ENCODE measurements at regions not wholly inside any gene's neighbourhood (a gene's known extent, or its start where the extent isn't known, plus 50 kb on each side); places are given as distances from the start of the nearest gene placed in this dataset.
"Not testable (repeated sequence)": the region's sequence is repeated elsewhere in the genome, so short reads cannot be mapped to it uniquely, and the experiment has no call there.

DNA sequence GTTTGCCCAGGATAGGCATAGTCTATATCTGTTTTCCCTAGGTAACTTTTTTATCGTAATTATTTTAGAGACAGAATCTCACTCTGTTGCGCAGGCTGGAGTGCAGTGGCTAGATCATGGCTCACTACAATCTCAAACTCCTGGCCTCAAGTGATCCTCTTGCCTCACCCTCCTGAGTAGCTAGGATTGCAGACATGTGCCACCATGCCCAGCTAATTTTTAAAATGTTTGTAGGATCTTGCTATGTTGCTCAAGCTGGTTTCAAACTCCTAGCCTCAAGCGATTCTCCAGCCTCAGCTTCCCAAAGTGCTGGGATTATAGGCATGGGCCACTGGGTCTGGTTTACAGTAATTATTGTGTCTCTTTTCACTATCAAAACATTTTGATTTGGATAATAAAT, 58.6 kb upstream of the SOX13 start:
- H3K9me3 ChIP-seq = no peaks in the 10 kb centered on the region
- no peak overlapping the region for H3K27ac ChIP-seq
- H3K4me3 ChIP-seq = no peak overlapping the region
- H3K27me3 ChIP-seq = no peaks in the 10 kb centered on the region
- H3K36me3 ChIP-seq = no peaks in the 10 kb centered on the region
- ATAC-seq = no peak
- no peak for FAIRE-seq
- intact Hi-C loops (cut with DNase I) = no loop called here
- H3K4me1 ChIP-seq = no peaks in the 10 kb centered on the region
- 96 to 98% methylated on average over 3 of the region's 3 CpGs for WGBS, 2 donors
- no peak for DNase-seq
- no peak for TF ChIP-seq CTCF (IDR thresholded peaks at IDR 0.05)

DNA sequence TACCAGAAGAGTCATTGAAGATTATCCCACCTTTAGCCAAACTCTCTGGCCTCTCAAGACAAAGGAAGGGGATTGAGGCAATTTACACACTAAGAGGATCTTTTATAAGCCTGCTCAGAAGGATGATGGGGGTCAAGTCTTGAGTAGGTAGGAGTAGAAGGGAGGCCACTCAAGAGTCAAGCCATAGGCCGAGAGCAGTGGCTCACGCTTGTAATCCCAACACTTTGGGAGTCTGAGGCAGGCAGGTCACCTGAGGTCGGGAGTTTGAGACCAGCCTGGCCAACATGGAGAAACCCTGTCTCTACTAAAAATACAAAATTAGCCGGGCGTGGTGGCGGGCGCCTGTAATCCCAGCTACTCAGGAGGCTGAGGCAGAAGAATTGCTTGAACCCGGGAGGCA, 58.0 kb upstream of the SOX13 start:
- FAIRE-seq; H3K27me3 ChIP-seq; H3K9me3 ChIP-seq; H3K27ac ChIP-seq; H3K36me3 ChIP-seq; intact Hi-C loops (cut with DNase I); H3K4me3 ChIP-seq; ATAC-seq; H3K4me1 ChIP-seq; DNase-seq: not testable (repeated sequence)
- 89 to 93% methylated on average over 8 of the region's 8 CpGs for WGBS, 2 donors

GRCh38 chr1:204017032-204017431, 55.9 kb upstream of the SOX13 start:
- Histone ChIP-seq H3K27me3 (no peaks in the 10 kb centered on the region), H3K36me3 (no peaks in the 10 kb centered on the region), H3K4me1 (no peaks in the 10 kb centered on the region), H3K27ac (no peak overlapping the region), H3K9me3 (no peaks in the 10 kb centered on the region), H3K4me3 (no peak overlapping the region)
- intact Hi-C loops (cut with DNase I) = no loop called here
- ATAC-seq (no peak), FAIRE-seq (no peak), DNase-seq (no peak)
- TF ChIP-seq CTCF (IDR thresholded peaks at IDR 0.05) = no peak
- WGBS, 2 donors = 91 to 97% methylated on average over 1 of the region's 1 CpG

DNA sequence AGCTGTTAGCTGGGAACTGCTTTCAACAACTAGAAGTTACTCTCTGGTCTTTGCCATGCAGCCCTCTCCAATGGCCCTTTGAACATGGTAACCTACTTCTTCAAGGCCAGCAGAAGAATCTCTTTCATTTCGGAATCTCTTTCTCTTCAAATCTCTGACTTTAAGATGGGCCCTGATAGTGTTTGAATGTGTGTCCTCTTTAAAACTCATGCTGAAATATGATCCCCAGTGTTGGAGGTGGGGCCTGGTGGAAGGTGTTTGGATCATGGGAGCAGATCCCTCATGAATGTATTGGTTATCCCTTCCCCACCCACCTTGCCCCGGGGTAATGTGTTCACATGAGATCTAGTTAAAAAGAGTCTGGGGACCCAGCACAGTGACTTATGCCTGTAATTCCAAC, 54.5 kb upstream of the SOX13 start:
- Histone ChIP-seq H3K4me1 (no peaks in the 10 kb centered on the region), H3K27me3 (no peaks in the 10 kb centered on the region), H3K27ac (no peak overlapping the region), H3K4me3 (no peak overlapping the region), H3K9me3 (no peaks in the 10 kb centered on the region), H3K36me3 (no peaks in the 10 kb centered on the region)
- TF ChIP-seq CTCF (IDR thresholded peaks at IDR 0.05) = no peak
- WGBS, 2 donors = 51 to 60% methylated on average over 2 of the region's 2 CpGs
- ATAC-seq (no peak), FAIRE-seq (no peak), DNase-seq (no peak)
- intact Hi-C loops (cut with DNase I) = no loop called here
